GM19239 (cell line): ENCODE measurements at regions not wholly inside any gene's neighbourhood (a gene's known extent, or its start where the extent isn't known, plus 50 kb on each side); places are given as distances from the start of the nearest gene placed in this dataset.
"Not testable (repeated sequence)": the region's sequence is repeated elsewhere in the genome, so short reads cannot be mapped to it uniquely, and the experiment has no call there.

Experiments used
- DNase-seq: peaks from one replicate; pipeline ENCODE4 v3.0.0; 2011; ENCODE audit warnings: low spot score; ENCODE audit not compliant: insufficient read length
- FAIRE-seq: peaks from 2 replicates; lab custom pipeline; 2011; peaks lifted over from hg19 to GRCh38; lab: Jason Lieb, UNC

- DNase-seq (no peak), FAIRE-seq (no peak)
Observed at GRCh38 chr3:115381573-115381912, 234.5 kb upstream of the ZBTB20 start.

GRCh38 chr3:115381931-115382330, 234.8 kb upstream of the ZBTB20 start:
- DNase-seq (no peak), FAIRE-seq (no peak)

GRCh38 chr3:115384381-115384780, 237.3 kb upstream of the ZBTB20 start:
- DNase-seq (no peak), FAIRE-seq (no peak)

- no peak for FAIRE-seq
- no peak for DNase-seq
Observed at GRCh38 chr3:115385774-115386730, 237.3 kb upstream of the GAP43 start.

- no peak for DNase-seq
- FAIRE-seq, result no peak
Observed at GRCh38 chr3:115388166-115388565, 235.1 kb upstream of the GAP43 start.

GRCh38 chr3:115388811-115389210, 234.5 kb upstream of the GAP43 start:
- no peak for DNase-seq
- no peak for FAIRE-seq

- DNase-seq, result no peak
- FAIRE-seq, result no peak
Observed at GRCh38 chr3:115396801-115397200, 226.5 kb upstream of the GAP43 start.

GRCh38 chr3:115397433-115397832, 225.9 kb upstream of the GAP43 start:
- DNase-seq (no peak), FAIRE-seq (no peak)

- no peak for DNase-seq
- no peak for FAIRE-seq
Observed at GRCh38 chr3:115398506-115398905, 224.8 kb upstream of the GAP43 start.

GRCh38 chr3:115399750-115400149, 223.6 kb upstream of the GAP43 start:
- FAIRE-seq (no peak), DNase-seq (no peak)

- FAIRE-seq (no peak), DNase-seq (no peak)
Observed at GRCh38 chr3:115401298-115401697, 222.0 kb upstream of the GAP43 start.

- FAIRE-seq (no peak), DNase-seq (no peak)
Observed at GRCh38 chr3:115401851-115402501, 221.3 kb upstream of the GAP43 start.

GRCh38 chr3:115402651-115403050, 220.7 kb upstream of the GAP43 start:
- DNase-seq (no peak), FAIRE-seq (no peak)

- DNase-seq, result no peak
- no peak for FAIRE-seq
Observed at GRCh38 chr3:115403786-115404185, 219.5 kb upstream of the GAP43 start.

GRCh38 chr3:115409596-115409995, 213.7 kb upstream of the GAP43 start:
- FAIRE-seq (no peak), DNase-seq (no peak)

- FAIRE-seq, DNase-seq: not testable (repeated sequence)
Observed at GRCh38 chr3:115414610-115415009, 208.7 kb upstream of the GAP43 start.

GRCh38 chr3:115415246-115415996, 207.9 kb upstream of the GAP43 start:
- no peak for FAIRE-seq
- no peak for DNase-seq

- FAIRE-seq (no peak), DNase-seq (no peak)
Observed at GRCh38 chr3:115418583-115418982, 204.7 kb upstream of the GAP43 start.

GRCh38 chr3:115420086-115420485, 203.2 kb upstream of the GAP43 start:
- no peak for FAIRE-seq

GRCh38 chr3:115423170-115423569, 200.1 kb upstream of the GAP43 start:
- FAIRE-seq, result no peak
- DNase-seq, result no peak

More at GRCh38 chr3:115420086-115420485, 203.2 kb upstream of the GAP43 start:
- no peak for DNase-seq

- FAIRE-seq (no peak), DNase-seq (no peak)
Observed at GRCh38 chr3:115428841-115429240, 194.5 kb upstream of the GAP43 start.
